Osteoblast (primary cell): ENCODE measurements at regions not wholly inside any gene's neighbourhood (a gene's known extent, or its start where the extent isn't known, plus 50 kb on each side); places are given as distances from the start of the nearest gene placed in this dataset.

Experiments used
- DNase-seq: peaks from one replicate; pipeline ENCODE4 v3.0.0; 2011; ENCODE audit warnings: low spot score, mixed read lengths; ENCODE audit not compliant: insufficient read length; ENCODE audit errors: missing footprints
- H2AFZ ChIP-seq: 2 replicates; pipeline ENCODE4 v1.6.0; 2011; ENCODE audit warnings: mild to moderate bottlenecking, low read length
- H3K27ac ChIP-seq: 2 replicates; pipeline ENCODE4 v1.5.1; 2011; ENCODE audit warnings: mild to moderate bottlenecking, low read depth, low read length, moderate library complexity
- H3K27me3 ChIP-seq: 2 replicates; pipeline ENCODE4 v1.6.0; 2012; ENCODE audit warnings: mild to moderate bottlenecking, control low read depth, inconsistent platforms, low read length, moderate library complexity; ENCODE audit not compliant: insufficient read depth
- H3K36me3 ChIP-seq: 2 replicates; pipeline ENCODE4 v1.5.1; 2011; ENCODE audit warnings: mild to moderate bottlenecking, low read length, control low read depth, moderate library complexity; ENCODE audit not compliant: insufficient read depth
- H3K4me1 ChIP-seq: 2 replicates; pipeline ENCODE4 v1.5.1; 2011; ENCODE audit warnings: mild to moderate bottlenecking, low read length, control low read depth, moderate library complexity; ENCODE audit not compliant: insufficient read depth
- H3K4me2 ChIP-seq: 2 replicates; pipeline ENCODE4 v1.6.0; 2011; ENCODE audit warnings: mild to moderate bottlenecking, low read length; ENCODE audit not compliant: insufficient read depth
- H3K4me3 ChIP-seq: fragments of 200-600 bp; sonication (generic); 3 replicates; pipeline ENCODE4 v1.5.1; 2012; ENCODE audit warnings: mild to moderate bottlenecking, low read length, inconsistent platforms; ENCODE audit not compliant: insufficient read depth
- H3K79me2 ChIP-seq: 2 replicates; pipeline ENCODE4 v1.6.0; 2012; ENCODE audit warnings: mild to moderate bottlenecking, low read length, control low read depth, inconsistent platforms; ENCODE audit not compliant: insufficient read depth
- H3K9me3 ChIP-seq: 2 replicates; pipeline ENCODE4 v1.5.1; 2011; ENCODE audit warnings: low read depth, low read length, control low read depth
- H4K20me1 ChIP-seq: 2 replicates; pipeline ENCODE4 v1.6.0; 2012; ENCODE audit warnings: mild to moderate bottlenecking, low read length, control low read depth; ENCODE audit not compliant: insufficient read depth
- TF ChIP-seq, protein P1 (sequence below): IDR thresholded peaks from 2 replicates; pipeline ENCODE4 v1.5.1; 2011; ENCODE audit warnings: mild to moderate bottlenecking, low read depth, low read length, moderate library complexity; ENCODE audit errors: extremely low read depth

DNA sequence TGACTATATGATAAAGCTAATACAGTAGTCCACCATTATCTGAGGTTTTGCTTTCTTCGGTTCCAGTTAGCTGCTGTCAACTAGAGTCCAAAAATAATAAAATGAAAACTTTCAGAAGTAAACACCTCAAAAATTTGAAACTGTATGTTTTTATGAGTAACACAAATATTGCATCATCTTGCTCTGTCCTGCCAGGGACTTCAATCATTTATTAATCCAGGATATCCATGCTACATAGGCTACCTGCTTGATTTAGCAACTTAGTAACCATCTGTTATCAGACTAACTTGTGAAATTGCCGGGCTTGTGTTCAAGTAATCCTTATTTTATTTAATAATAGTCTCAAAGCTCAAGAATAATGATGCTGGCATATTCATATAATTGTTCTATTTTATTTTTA lies 1537.8 kb upstream of the PABPC4L start:
- no peak overlapping the region for H3K4me2 ChIP-seq
- no peaks in the 10 kb centered on the region for H3K36me3 ChIP-seq
- no peaks in the 10 kb centered on the region for H3K27me3 ChIP-seq
- no peaks in the 10 kb centered on the region for H3K4me1 ChIP-seq
- DNase-seq: no peak
- no peaks in the 10 kb centered on the region for H3K9me3 ChIP-seq
- no peak overlapping the region for H3K27ac ChIP-seq
- H3K79me2 ChIP-seq: no peaks in the 10 kb centered on the region
- no peaks in the 10 kb centered on the region for H4K20me1 ChIP-seq
- H2AFZ ChIP-seq: no peak overlapping the region
- no peak overlapping the region for H3K4me3 ChIP-seq
- TF ChIP-seq, protein P1, sequence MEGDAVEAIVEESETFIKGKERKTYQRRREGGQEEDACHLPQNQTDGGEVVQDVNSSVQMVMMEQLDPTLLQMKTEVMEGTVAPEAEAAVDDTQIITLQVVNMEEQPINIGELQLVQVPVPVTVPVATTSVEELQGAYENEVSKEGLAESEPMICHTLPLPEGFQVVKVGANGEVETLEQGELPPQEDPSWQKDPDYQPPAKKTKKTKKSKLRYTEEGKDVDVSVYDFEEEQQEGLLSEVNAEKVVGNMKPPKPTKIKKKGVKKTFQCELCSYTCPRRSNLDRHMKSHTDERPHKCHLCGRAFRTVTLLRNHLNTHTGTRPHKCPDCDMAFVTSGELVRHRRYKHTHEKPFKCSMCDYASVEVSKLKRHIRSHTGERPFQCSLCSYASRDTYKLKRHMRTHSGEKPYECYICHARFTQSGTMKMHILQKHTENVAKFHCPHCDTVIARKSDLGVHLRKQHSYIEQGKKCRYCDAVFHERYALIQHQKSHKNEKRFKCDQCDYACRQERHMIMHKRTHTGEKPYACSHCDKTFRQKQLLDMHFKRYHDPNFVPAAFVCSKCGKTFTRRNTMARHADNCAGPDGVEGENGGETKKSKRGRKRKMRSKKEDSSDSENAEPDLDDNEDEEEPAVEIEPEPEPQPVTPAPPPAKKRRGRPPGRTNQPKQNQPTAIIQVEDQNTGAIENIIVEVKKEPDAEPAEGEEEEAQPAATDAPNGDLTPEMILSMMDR: no peak

DNA sequence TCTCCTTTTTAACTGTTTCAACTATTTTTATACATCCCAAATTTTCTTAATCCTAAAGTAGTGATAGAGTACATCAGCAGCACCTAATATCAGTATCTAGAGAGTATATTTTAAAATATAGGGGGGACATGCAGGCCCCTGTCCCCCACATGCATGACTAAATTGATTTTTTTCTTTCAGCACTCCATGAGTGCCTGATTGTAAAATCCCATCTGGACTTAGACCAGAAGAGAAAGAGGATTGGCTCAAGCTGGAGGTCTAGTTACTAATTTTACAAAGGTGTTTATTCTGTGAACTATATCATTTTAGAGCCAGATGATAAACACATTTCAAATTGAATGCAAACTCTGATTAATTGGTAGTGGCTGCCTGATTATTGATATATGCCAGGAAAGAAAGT lies 1533.9 kb upstream of the PABPC4L start:
- no peak overlapping the region for H3K4me3 ChIP-seq
- H3K4me1 ChIP-seq: no peaks in the 10 kb centered on the region
- H3K4me2 ChIP-seq: no peak overlapping the region
- H3K79me2 ChIP-seq: no peaks in the 10 kb centered on the region
- H3K9me3 ChIP-seq: no peaks in the 10 kb centered on the region
- no peaks in the 10 kb centered on the region for H4K20me1 ChIP-seq
- H2AFZ ChIP-seq: no peak overlapping the region
- H3K27me3 ChIP-seq: no peaks in the 10 kb centered on the region
- DNase-seq: no peak
- no peak overlapping the region for H3K27ac ChIP-seq
- TF ChIP-seq, protein P1: no peak
- no peaks in the 10 kb centered on the region for H3K36me3 ChIP-seq

DNA sequence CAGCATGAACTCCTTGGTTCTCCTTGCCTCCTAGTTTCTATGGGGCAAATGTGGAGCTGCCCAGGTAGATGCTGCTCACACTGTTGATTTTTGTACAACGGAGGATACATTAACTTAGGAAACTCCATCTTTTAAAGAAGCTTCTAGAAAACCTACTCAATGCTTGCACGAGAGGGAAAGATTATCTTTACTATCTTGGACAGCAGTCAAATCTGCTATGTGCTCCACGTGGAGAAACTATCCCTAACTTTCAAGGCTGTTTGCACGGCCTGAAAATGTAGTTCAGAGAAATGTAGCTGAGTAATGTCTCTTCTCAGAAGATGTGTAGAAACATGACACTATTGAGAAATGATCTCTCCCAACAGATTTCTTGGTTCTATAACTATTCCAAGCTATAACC lies 1530.9 kb upstream of the PABPC4L start:
- Histone ChIP-seq H3K27ac (no peak overlapping the region), H3K4me3 (no peak overlapping the region), H3K4me1 (no peaks in the 10 kb centered on the region), H4K20me1 (no peaks in the 10 kb centered on the region), H3K36me3 (no peaks in the 10 kb centered on the region), H3K4me2 (no peak overlapping the region), H3K79me2 (no peaks in the 10 kb centered on the region), H3K27me3 (no peaks in the 10 kb centered on the region), H3K9me3 (no peaks in the 10 kb centered on the region), H2AFZ (no peak overlapping the region)
- TF ChIP-seq, protein P1: no peak
- DNase-seq: no peak

DNA sequence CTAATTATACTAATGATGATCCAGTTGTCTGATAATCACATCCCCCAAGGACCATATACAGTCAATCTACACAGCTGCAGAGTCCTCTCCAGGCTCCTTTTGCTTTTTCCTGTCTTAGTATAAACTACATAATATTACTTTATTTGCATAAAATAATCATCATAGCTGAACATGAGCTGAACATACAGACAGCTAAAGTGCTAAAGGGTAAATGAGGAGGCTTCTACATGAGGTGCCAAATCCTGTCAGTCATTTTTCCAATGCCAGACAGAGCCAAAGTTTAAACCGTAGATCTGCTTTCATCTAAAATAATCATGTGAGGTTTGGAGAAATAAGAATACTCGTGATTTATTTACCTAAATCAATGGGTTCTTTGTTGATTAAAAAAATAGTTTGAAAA lies 1530.1 kb upstream of the PABPC4L start:
- no peaks in the 10 kb centered on the region for H3K36me3 ChIP-seq
- no peak for DNase-seq
- H3K4me2 ChIP-seq: no peak overlapping the region
- no peaks in the 10 kb centered on the region for H3K4me1 ChIP-seq
- H3K79me2 ChIP-seq: no peaks in the 10 kb centered on the region
- no peaks in the 10 kb centered on the region for H3K27me3 ChIP-seq
- TF ChIP-seq, protein P1: no peak
- H3K9me3 ChIP-seq: no peaks in the 10 kb centered on the region
- no peak overlapping the region for H3K27ac ChIP-seq
- no peaks in the 10 kb centered on the region for H4K20me1 ChIP-seq
- H3K4me3 ChIP-seq: no peak overlapping the region
- no peak overlapping the region for H2AFZ ChIP-seq
